ENCODE measurements at regions not wholly inside any gene's neighbourhood (a gene's known extent, or its start where the extent isn't known, plus 50 kb on each side); places are given as distances from the start of the nearest gene placed in this dataset.

- no peak for TF ChIP-seq CTCF (IDR thresholded peaks at IDR 0.05 in 8 of 11, conservative IDR thresholded peaks at IDR 0.05 in 3 of 11)
- no peak for TF ChIP-seq POLR2A (IDR thresholded peaks at IDR 0.05)
Measured at GRCh38 chr10:77737608-77738007, 100.0 kb upstream of the KCNMA1 start.
